ENCODE measurements at regions not wholly inside any gene's neighbourhood (a gene's known extent, or its start where the extent isn't known, plus 50 kb on each side); places are given as distances from the start of the nearest gene placed in this dataset.
"Not testable (repeated sequence)": the region's sequence is repeated elsewhere in the genome, so short reads cannot be mapped to it uniquely, and the experiment has no call there.

GRCh38 chr6:11848852-11849731, 70.5 kb upstream of the ADTRP start:
- peak; percentile 47 for DNase-seq (ENCODE audit: low read depth)

GRCh38 chr6:11848346-11848651, 69.7 kb upstream of the ADTRP start:
- DNase-seq (ENCODE audit: low read depth): no peak

GRCh38 chr6:11847515-11848345, 69.1 kb upstream of the ADTRP start:
- DNase-seq (ENCODE audit: low read depth): no peak

- not testable (repeated sequence) for DNase-seq (ENCODE audit: low read depth)
Observed at GRCh38 chr6:11847068-11847467, 68.5 kb upstream of the ADTRP start.

GRCh38 chr6:11845664-11846577, 67.3 kb upstream of the ADTRP start:
- DNase-seq (ENCODE audit: low read depth): no peak

- DNase-seq (ENCODE audit: low read depth): not testable (repeated sequence)
Observed at GRCh38 chr6:11842795-11843194, 64.2 kb upstream of the ADTRP start.

GRCh38 chr6:11835065-11835464, 56.5 kb upstream of the ADTRP start:
- no peak for DNase-seq (ENCODE audit: low read depth)

- DNase-seq (ENCODE audit: low read depth): no peak
Observed at GRCh38 chr6:11833626-11834592, 55.3 kb upstream of the ADTRP start.

- no peak for DNase-seq (ENCODE audit: low read depth)
Observed at GRCh38 chr6:11831653-11832052, 53.0 kb upstream of the ADTRP start.

- DNase-seq (ENCODE audit: low read depth): no peak
Observed at GRCh38 chr6:11830520-11830919, 51.9 kb upstream of the ADTRP start.

GRCh38 chr6:11830105-11830504, 51.5 kb upstream of the ADTRP start:
- DNase-seq (ENCODE audit: low read depth): no peak

- no peak for DNase-seq (ENCODE audit: low read depth)
Observed at GRCh38 chr6:11828262-11828870, 49.8 kb upstream of the ADTRP start.

All from HT1080 (cell line).